WERI-Rb-1 (cell line): ENCODE measurements at regions not wholly inside any gene's neighbourhood (a gene's known extent, or its start where the extent isn't known, plus 50 kb on each side); places are given as distances from the start of the nearest gene placed in this dataset.

ENCODE experiments used
- DNase-seq: peaks from one replicate; pipeline ENCODE4 v3.0.0-alpha.2; 2020
- H3K27ac ChIP-seq: fragments of 250-450 bp; sonication (Bioruptor Pico); 2 replicates; pipeline ENCODE4 v1.5.1; 2020; ENCODE audit warnings: mild to moderate bottlenecking, moderate library complexity
- H3K27me3 ChIP-seq: fragments of 250-450 bp; sonication (Bioruptor Pico); 2 replicates; pipeline ENCODE4 v1.5.1; 2021; ENCODE audit warnings: mild to moderate bottlenecking, low read depth, moderate library complexity; ENCODE audit not compliant: insufficient read depth, severe bottlenecking
- H3K36me3 ChIP-seq: fragments of 250-450 bp; sonication (Bioruptor Pico); 2 replicates; pipeline ENCODE4 v1.5.1; 2020; ENCODE audit warnings: mild to moderate bottlenecking, moderate library complexity
- H3K4me3 ChIP-seq: 2 replicates; pipeline ENCODE4 v1.5.1; 2011; ENCODE audit warnings: low read depth, mild to moderate bottlenecking, control low read depth, low read length
- H3K9me3 ChIP-seq: fragments of 250-450 bp; sonication (Bioruptor Pico); 2 replicates; pipeline ENCODE4 v1.5.1; 2021; ENCODE audit warnings: mild to moderate bottlenecking, moderate library complexity; ENCODE audit not compliant: severe bottlenecking
- TF ChIP-seq, protein P1 (sequence below): IDR thresholded peaks from 2 replicates; pipeline ENCODE4 v1.5.1; 2011; ENCODE audit warnings: low read depth, mild to moderate bottlenecking, control low read depth, inconsistent platforms, low read length

DNA sequence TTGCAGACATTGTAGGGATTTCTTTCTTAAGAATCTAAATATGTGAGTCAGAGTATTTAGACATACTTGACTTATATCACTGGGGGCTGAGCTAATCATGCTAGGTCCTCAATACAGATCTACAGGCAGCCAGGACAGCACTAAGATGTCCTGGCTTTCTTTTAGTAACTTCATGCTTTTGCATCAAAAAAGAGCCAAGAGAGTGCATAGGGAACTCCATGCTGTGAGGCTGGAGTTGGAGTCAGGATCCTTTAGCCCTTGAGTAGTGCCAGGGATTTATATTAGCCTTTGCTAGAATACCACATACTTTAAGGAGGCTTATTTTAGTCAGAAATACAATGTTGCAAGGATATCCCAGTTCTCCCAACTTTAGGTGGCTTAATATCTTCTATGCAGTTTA, 289.7 kb downstream of the CCDC85A start:
- Histone ChIP-seq H3K27me3 (no peaks in the 10 kb centered on the region), H3K9me3 (no peaks in the 10 kb centered on the region), H3K4me3 (no peak overlapping the region), H3K36me3 (no peaks in the 10 kb centered on the region), H3K27ac (no peak overlapping the region)
- TF ChIP-seq, protein P1, sequence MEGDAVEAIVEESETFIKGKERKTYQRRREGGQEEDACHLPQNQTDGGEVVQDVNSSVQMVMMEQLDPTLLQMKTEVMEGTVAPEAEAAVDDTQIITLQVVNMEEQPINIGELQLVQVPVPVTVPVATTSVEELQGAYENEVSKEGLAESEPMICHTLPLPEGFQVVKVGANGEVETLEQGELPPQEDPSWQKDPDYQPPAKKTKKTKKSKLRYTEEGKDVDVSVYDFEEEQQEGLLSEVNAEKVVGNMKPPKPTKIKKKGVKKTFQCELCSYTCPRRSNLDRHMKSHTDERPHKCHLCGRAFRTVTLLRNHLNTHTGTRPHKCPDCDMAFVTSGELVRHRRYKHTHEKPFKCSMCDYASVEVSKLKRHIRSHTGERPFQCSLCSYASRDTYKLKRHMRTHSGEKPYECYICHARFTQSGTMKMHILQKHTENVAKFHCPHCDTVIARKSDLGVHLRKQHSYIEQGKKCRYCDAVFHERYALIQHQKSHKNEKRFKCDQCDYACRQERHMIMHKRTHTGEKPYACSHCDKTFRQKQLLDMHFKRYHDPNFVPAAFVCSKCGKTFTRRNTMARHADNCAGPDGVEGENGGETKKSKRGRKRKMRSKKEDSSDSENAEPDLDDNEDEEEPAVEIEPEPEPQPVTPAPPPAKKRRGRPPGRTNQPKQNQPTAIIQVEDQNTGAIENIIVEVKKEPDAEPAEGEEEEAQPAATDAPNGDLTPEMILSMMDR: no peak
- no peak for DNase-seq

DNA sequence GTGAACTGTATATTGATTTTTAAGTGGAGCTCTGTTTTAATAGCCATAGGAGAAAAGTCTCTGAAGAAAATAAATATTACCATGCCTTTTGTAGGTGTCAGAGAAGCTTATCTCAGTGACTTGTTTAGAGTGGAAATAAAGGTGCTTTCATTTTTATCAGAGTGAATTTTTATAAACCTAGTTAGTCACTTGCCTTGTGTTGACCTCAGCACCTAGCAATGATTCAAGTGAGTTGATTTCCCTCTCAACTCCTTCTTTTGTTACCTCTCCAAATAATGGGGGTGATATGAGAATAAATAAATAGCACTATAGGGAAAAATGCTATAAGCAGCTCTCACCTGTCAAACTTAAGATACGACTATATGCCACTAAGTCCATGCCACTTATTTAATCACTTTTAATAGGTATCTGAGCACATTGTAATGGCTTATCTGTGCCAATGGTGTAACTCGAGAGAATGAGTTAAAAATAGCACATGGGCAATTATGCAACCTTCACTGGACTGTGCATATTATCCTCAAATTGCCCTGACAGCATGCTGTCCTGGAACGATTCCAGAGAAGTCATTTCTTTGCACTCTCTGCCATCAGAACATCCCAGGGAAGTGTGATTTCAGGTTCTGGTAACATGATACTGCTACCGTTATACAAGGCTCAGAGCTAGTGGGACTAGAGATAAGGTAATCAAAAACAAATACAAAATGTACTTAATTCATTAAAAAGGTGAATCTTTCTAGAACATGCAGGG, 290.8 kb downstream of the CCDC85A start:
- TF ChIP-seq, protein P1: no peak
- DNase-seq: no peak
- H3K4me3 ChIP-seq: no peak overlapping the region

DNA sequence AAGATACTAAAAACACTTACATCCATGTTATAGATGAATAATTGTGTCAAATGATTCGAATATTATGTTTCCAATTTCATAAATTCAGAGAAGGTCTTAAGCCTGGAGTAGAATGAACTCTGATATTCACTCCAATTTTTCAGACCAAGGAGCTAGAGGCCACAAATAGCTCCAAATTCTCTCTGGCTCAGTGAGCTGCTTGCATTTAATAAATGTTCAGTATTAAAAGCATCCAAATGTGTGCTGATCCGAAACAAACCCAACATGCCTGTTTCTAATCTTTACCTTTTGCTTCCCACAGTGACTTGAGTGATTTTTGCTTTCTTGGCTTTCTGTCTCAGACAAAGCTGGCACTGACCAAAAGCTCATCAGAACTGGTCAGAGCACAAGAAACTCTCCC, 291.4 kb downstream of the CCDC85A start:
- DNase-seq: no peak
- Histone ChIP-seq H3K27ac (no peak overlapping the region), H3K36me3 (no peaks in the 10 kb centered on the region), H3K4me3 (no peak overlapping the region), H3K9me3 (no peaks in the 10 kb centered on the region), H3K27me3 (no peaks in the 10 kb centered on the region)
- TF ChIP-seq, protein P1: no peak

More for the DNA sequence above, 290.8 kb downstream of the CCDC85A start:
- no peaks in the 10 kb centered on the region for H3K36me3 ChIP-seq
- H3K9me3 ChIP-seq: no peaks in the 10 kb centered on the region
- H3K27me3 ChIP-seq: no peaks in the 10 kb centered on the region
- no peak overlapping the region for H3K27ac ChIP-seq

DNA sequence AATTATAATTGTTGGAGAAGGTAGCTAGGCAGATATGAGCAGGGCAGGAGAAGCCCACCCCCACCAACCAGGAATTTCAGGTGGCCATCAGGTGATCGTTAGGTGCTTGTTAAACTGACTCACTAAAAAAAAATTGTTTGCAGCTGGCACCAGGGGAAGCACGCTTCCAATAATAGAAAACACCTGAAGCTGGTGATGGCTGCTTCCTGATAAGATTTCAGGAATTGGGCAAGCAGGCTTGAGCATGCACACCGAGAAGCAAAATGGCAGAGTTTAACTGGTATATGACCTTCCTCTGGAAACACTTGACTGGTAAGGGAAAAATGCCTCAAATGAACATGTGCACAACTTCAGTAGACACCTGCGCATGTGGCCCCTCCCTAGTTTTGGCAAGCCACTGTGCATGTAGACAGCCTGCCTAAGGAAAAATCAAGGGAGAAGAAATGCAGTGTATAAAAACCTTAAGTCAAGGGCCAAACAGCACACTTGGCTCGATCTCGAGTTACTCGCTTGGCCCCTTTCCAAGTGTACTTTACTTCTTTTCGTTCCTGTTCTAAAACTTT, 292.8 kb downstream of the CCDC85A start:
- H3K9me3 ChIP-seq: no peaks in the 10 kb centered on the region
- no peak for DNase-seq
- H3K4me3 ChIP-seq: no peak overlapping the region
- TF ChIP-seq, protein P1: no peak
- H3K27ac ChIP-seq: no peak overlapping the region
- no peaks in the 10 kb centered on the region for H3K36me3 ChIP-seq
- no peaks in the 10 kb centered on the region for H3K27me3 ChIP-seq

DNA sequence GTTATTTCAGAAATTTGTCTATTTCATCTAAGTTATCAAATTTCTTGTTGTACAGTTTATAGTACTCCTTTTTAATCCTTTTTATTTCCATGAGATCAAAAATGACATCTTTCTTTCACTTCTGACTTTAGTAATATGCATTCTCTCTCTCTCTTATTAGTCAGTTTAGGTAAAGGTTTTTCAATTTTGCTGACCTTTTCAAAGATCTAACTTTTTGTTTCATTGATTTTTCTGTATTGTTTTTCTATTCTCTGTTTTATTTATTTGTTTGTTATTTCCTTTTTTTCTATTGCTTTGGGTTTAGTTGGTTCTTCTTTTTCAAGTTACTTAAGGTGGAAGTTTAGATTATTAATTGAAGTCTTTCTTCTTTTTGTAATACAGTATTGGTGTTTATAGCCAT, 294.2 kb downstream of the CCDC85A start:
- H3K36me3 ChIP-seq: no peaks in the 10 kb centered on the region
- H3K4me3 ChIP-seq: no peak overlapping the region
- TF ChIP-seq, protein P1: no peak
- H3K9me3 ChIP-seq: no peaks in the 10 kb centered on the region
- DNase-seq: no peak
- H3K27ac ChIP-seq: no peak overlapping the region
- no peaks in the 10 kb centered on the region for H3K27me3 ChIP-seq
